ENCODE measurements at regions not wholly inside any gene's neighbourhood (a gene's known extent, or its start where the extent isn't known, plus 50 kb on each side); places are given as distances from the start of the nearest gene placed in this dataset.
"Not testable (repeated sequence)": the region's sequence is repeated elsewhere in the genome, so short reads cannot be mapped to it uniquely, and the experiment has no call there.

DNA sequence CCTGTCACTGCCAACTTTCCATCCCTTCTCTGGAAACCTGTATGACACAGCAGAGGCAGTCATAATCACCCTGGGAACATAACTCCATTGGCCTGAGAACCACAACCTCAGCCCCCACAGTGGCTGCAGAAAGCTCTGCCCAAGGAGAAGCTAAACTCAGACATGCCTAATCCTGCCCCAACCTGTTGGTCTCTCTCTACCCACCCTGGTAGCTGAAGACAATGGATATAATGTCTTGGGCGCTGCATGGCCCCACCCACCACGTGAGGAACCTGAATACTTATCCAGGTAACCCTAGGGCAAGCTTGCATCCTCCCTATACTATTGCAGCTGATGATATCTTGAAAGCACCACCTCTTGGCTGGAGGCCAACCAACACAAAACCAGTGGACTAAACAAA lies 225.2 kb downstream of the TEX13C start:
- Histone ChIP-seq H3K4me3 (ENCODE audit: low read depth, low read length) (no peak overlapping the region), H3K36me3 (ENCODE audit: control insufficient read depth, insufficient read depth, low read length) (no peaks in the 10 kb centered on the region), H3K27me3 (ENCODE audit: control insufficient read depth, insufficient read depth, low read length) (no peaks in the 10 kb centered on the region)
- ChIA-PET CTCF (no interaction called here), POLR2A (no interaction called here)
- DNase-seq (ENCODE audit: low read depth) = no peak
- TF ChIP-seq, protein P1, sequence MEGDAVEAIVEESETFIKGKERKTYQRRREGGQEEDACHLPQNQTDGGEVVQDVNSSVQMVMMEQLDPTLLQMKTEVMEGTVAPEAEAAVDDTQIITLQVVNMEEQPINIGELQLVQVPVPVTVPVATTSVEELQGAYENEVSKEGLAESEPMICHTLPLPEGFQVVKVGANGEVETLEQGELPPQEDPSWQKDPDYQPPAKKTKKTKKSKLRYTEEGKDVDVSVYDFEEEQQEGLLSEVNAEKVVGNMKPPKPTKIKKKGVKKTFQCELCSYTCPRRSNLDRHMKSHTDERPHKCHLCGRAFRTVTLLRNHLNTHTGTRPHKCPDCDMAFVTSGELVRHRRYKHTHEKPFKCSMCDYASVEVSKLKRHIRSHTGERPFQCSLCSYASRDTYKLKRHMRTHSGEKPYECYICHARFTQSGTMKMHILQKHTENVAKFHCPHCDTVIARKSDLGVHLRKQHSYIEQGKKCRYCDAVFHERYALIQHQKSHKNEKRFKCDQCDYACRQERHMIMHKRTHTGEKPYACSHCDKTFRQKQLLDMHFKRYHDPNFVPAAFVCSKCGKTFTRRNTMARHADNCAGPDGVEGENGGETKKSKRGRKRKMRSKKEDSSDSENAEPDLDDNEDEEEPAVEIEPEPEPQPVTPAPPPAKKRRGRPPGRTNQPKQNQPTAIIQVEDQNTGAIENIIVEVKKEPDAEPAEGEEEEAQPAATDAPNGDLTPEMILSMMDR (IDR thresholded peaks at IDR 0.05; ENCODE audit: insufficient read depth, low read depth, low read length) = no peak

DNA sequence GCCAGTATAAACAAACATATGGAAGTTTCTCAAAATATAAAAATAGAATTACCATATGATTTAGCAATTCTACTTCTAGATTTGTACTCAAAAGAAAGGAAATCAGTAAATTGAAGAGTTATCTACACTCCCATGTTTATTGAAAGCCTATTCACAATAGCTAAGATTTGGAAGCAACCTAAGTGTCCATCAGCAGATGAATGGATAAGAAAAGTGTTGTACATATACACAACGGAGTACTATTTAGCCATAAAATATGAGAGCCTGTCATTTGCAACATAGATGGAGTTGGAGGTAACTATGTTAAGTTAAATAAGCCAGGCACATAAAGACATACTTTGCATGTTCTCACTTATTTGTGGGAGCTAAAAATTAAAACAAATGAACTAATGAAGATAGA lies 257.8 kb downstream of the TEX13C start:
- TF ChIP-seq, protein P1 (IDR thresholded peaks at IDR 0.05; ENCODE audit: insufficient read depth, low read depth, low read length) = no peak
- DNase-seq (ENCODE audit: low read depth) = no peak
- Histone ChIP-seq H3K27me3 (ENCODE audit: control insufficient read depth, insufficient read depth, low read length) (no peaks in the 10 kb centered on the region), H3K36me3 (ENCODE audit: control insufficient read depth, insufficient read depth, low read length) (no peaks in the 10 kb centered on the region), H3K4me3 (ENCODE audit: low read depth, low read length) (no peak overlapping the region)
- ChIA-PET POLR2A (no interaction called here), CTCF (no interaction called here)

DNA sequence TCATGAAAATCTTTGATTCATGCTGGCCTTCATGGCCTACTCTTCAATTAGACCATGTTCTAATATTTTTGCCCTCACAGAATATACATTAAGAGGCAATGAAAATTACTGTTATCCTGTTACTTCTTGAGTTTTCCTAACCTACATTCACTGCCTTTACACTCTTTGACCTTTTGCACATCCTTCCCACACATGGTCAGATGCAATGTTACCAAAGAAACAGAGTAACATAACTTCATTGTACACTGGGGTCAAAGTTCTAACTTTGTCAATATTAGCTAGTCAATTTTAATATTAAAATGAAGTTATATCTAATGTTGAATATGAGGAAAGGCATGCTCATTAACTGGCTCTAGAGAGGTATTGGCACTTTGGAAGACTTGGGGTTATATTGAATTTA lies 284.8 kb downstream of the TEX13C start:
- Histone ChIP-seq H3K4me3 (ENCODE audit: low read depth, low read length) (no peak overlapping the region), H3K36me3 (ENCODE audit: control insufficient read depth, insufficient read depth, low read length) (no peaks in the 10 kb centered on the region), H3K27me3 (ENCODE audit: control insufficient read depth, insufficient read depth, low read length) (no peaks in the 10 kb centered on the region)
- TF ChIP-seq, protein P1 (IDR thresholded peaks at IDR 0.05; ENCODE audit: insufficient read depth, low read depth, low read length) = no peak
- POLR2A ChIA-PET = no interaction called here
- CTCF ChIA-PET = no interaction called here
- DNase-seq (ENCODE audit: low read depth) = no peak

DNA sequence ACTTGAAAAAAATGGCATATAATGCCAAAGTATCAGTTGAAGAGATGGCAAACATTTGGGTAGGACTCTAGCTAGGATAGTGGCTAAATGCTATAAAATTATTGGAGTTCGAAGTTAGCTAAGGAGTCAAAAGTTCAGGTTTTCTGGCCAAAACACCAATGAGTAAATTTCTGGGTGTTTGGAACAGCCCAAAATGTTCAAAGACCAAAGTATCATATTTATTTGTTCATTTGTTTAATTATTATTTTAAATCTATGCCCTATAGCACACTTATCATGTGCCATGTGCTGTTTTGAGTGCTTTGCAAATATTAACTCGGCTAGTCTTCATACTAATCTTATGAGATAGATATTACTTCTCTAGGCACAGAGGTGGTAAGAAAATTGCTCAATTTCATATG lies 285.5 kb downstream of the TEX13C start:
- Histone ChIP-seq H3K27me3 (ENCODE audit: control insufficient read depth, insufficient read depth, low read length) (no peaks in the 10 kb centered on the region), H3K4me3 (ENCODE audit: low read depth, low read length) (no peak overlapping the region), H3K36me3 (ENCODE audit: control insufficient read depth, insufficient read depth, low read length) (no peaks in the 10 kb centered on the region)
- POLR2A ChIA-PET = no interaction called here
- TF ChIP-seq, protein P1 (IDR thresholded peaks at IDR 0.05; ENCODE audit: insufficient read depth, low read depth, low read length) = no peak
- DNase-seq (ENCODE audit: low read depth) = no peak
- CTCF ChIA-PET = no interaction called here

DNA sequence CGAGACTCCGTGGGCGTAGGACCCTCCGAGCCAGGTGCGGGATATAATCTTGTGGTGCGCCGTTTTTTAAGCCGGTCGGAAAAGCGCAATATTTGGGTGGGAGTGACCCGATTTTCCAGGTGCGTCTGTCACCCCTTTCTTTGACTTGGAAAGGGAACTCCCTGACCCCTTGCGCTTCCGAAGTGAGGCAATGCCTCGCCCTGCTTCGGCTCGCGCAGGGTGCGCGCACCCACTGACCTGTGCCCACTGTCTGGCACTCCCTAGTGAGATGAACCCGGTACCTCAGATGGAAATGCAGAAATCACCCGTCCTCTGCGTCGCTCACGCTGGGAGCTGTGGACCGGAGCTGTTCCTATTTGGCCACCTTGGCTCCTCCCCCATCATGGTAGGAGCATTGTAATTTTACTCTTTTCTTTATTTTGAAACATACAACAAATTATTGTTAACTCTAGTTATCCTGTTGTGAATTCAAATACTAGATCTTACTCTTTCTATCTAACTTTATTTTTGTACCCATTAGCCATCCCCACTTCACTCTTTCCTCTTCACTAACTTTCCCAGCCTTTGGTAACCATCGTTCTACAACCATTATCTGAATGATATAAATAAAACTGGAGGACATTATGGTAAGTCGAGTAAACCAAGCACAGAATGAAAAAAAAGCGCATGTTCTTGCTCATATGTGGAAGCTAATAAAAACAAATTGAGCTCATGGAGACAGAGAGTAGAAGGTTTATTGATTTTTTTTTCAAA lies 295.1 kb downstream of the TEX13C start:
- CTCF ChIA-PET; DNase-seq (ENCODE audit: low read depth); H3K36me3 ChIP-seq (ENCODE audit: control insufficient read depth, insufficient read depth, low read length); H3K4me3 ChIP-seq (ENCODE audit: low read depth, low read length); POLR2A ChIA-PET; H3K27me3 ChIP-seq (ENCODE audit: control insufficient read depth, insufficient read depth, low read length): not testable (repeated sequence)

Data from BJ (cell line).